ENCODE measurements at regions not wholly inside any gene's neighbourhood (a gene's known extent, or its start where the extent isn't known, plus 50 kb on each side); places are given as distances from the start of the nearest gene placed in this dataset.

- Mint-ChIP-seq H3K9me3 (ENCODE audit: unreplicated experiment) (peaks cover 37% of the 10 kb centered on the region), H3K4me1 (ENCODE audit: insufficient read depth, unreplicated experiment) (no peaks in the 10 kb centered on the region), H3K27ac (ENCODE audit: low read depth, unreplicated experiment) (no peak overlapping the region), H3K36me3 (ENCODE audit: insufficient read depth, unreplicated experiment) (peaks cover 7% of the 10 kb centered on the region), H3K4me3 (ENCODE audit: unreplicated experiment) (no peak overlapping the region), H3K27me3 (ENCODE audit: insufficient read depth, unreplicated experiment) (no peaks in the 10 kb centered on the region)
- no peak for DNase-seq (ENCODE audit: unreplicated experiment)
- intact Hi-C loops (cut with micrococcal nuclease), result no loop called here
- POLR2A ChIA-PET, result no interaction called here
- BruUV-seq (replicated peaks), result no TSS peak
- TF ChIP-seq, protein P1, sequence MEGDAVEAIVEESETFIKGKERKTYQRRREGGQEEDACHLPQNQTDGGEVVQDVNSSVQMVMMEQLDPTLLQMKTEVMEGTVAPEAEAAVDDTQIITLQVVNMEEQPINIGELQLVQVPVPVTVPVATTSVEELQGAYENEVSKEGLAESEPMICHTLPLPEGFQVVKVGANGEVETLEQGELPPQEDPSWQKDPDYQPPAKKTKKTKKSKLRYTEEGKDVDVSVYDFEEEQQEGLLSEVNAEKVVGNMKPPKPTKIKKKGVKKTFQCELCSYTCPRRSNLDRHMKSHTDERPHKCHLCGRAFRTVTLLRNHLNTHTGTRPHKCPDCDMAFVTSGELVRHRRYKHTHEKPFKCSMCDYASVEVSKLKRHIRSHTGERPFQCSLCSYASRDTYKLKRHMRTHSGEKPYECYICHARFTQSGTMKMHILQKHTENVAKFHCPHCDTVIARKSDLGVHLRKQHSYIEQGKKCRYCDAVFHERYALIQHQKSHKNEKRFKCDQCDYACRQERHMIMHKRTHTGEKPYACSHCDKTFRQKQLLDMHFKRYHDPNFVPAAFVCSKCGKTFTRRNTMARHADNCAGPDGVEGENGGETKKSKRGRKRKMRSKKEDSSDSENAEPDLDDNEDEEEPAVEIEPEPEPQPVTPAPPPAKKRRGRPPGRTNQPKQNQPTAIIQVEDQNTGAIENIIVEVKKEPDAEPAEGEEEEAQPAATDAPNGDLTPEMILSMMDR (IDR thresholded peaks at IDR 0.05; ENCODE audit: unreplicated experiment), result no peak
- CTCF ChIA-PET, result no interaction called here
These were observed 194.4 kb downstream of the UQCRFS1 start for GRCh38 chr19:29018542-29018941.

- no peak overlapping the region for H3K4me3 Mint-ChIP-seq (ENCODE audit: unreplicated experiment)
- TF ChIP-seq, protein P1 (IDR thresholded peaks at IDR 0.05; ENCODE audit: unreplicated experiment), result no peak
These were observed 195.2 kb downstream of the UQCRFS1 start for GRCh38 chr19:29017788-29018187.

GRCh38 chr19:29016926-29017760, 195.8 kb downstream of the UQCRFS1 start:
- H3K36me3 Mint-ChIP-seq (ENCODE audit: insufficient read depth, unreplicated experiment), result peaks cover 7% of the 10 kb centered on the region
- TF ChIP-seq, protein P1 (IDR thresholded peaks at IDR 0.05; ENCODE audit: unreplicated experiment), result no peak
- no peaks in the 10 kb centered on the region for H3K27me3 Mint-ChIP-seq (ENCODE audit: insufficient read depth, unreplicated experiment)
- no peak for DNase-seq (ENCODE audit: unreplicated experiment)
- no peaks in the 10 kb centered on the region for H3K4me1 Mint-ChIP-seq (ENCODE audit: insufficient read depth, unreplicated experiment)
- no TSS peak for BruUV-seq (replicated peaks)
- ChIA-PET CTCF (no interaction called here), POLR2A (interaction anchor here (0.7 kb wide), 1 partner anchor 125 kb away, joined by 3 read pairs; no protein-coding TSS in a partner anchor)
- peaks cover 43% of the 10 kb centered on the region for H3K9me3 Mint-ChIP-seq (ENCODE audit: unreplicated experiment)
- no peak overlapping the region for H3K27ac Mint-ChIP-seq (ENCODE audit: low read depth, unreplicated experiment)
- intact Hi-C loops (cut with micrococcal nuclease), result no loop called here
- no peak overlapping the region for H3K4me3 Mint-ChIP-seq (ENCODE audit: unreplicated experiment)

More at GRCh38 chr19:29017788-29018187, 195.2 kb downstream of the UQCRFS1 start:
- Mint-ChIP-seq H3K27ac (ENCODE audit: low read depth, unreplicated experiment) (no peak overlapping the region), H3K36me3 (ENCODE audit: insufficient read depth, unreplicated experiment) (peaks cover 7% of the 10 kb centered on the region), H3K4me1 (ENCODE audit: insufficient read depth, unreplicated experiment) (no peaks in the 10 kb centered on the region), H3K27me3 (ENCODE audit: insufficient read depth, unreplicated experiment) (no peaks in the 10 kb centered on the region), H3K9me3 (ENCODE audit: unreplicated experiment) (peaks cover 40% of the 10 kb centered on the region)
- no TSS peak for BruUV-seq (replicated peaks)
- intact Hi-C loops (cut with micrococcal nuclease), result no loop called here
- POLR2A ChIA-PET, result interaction anchor here (0.7 kb wide), 1 partner anchor 125 kb away, joined by 3 read pairs; no protein-coding TSS in a partner anchor
- CTCF ChIA-PET, result no interaction called here
- DNase-seq (ENCODE audit: unreplicated experiment), result no peak

- Mint-ChIP-seq H3K4me3 (ENCODE audit: unreplicated experiment) (no peak overlapping the region), H3K36me3 (ENCODE audit: insufficient read depth, unreplicated experiment) (peaks cover 7% of the 10 kb centered on the region), H3K27ac (ENCODE audit: low read depth, unreplicated experiment) (no peak overlapping the region), H3K4me1 (ENCODE audit: insufficient read depth, unreplicated experiment) (no peaks in the 10 kb centered on the region), H3K27me3 (ENCODE audit: insufficient read depth, unreplicated experiment) (no peaks in the 10 kb centered on the region), H3K9me3 (ENCODE audit: unreplicated experiment) (peaks cover 43% of the 10 kb centered on the region)
- DNase-seq (ENCODE audit: unreplicated experiment), result no peak
- TF ChIP-seq, protein P1 (IDR thresholded peaks at IDR 0.05; ENCODE audit: unreplicated experiment), result no peak
- BruUV-seq (replicated peaks), result no TSS peak
- intact Hi-C loops (cut with micrococcal nuclease), result no loop called here
- ChIA-PET CTCF (no interaction called here), POLR2A (no interaction called here)
These were observed 196.6 kb downstream of the UQCRFS1 start for GRCh38 chr19:29016353-29016752.
